Mesenteric fat pad (tissue), 1 donor: ENCODE measurements at regions not wholly inside any gene's neighbourhood (a gene's known extent, or its start where the extent isn't known, plus 50 kb on each side); places are given as distances from the start of the nearest gene placed in this dataset.

Source experiments
- DNase-seq: peaks from one replicate; pipeline ENCODE4 v3.0.0-alpha.2; 2020; ENCODE audit warnings: low spot score
- donor health status: DM: yes; HTN: yes; CAD: no.

GRCh38 chr16:77657016-77657415 is 65.3 kb upstream of the NUDT7 start:
- DNase-seq = no peak

GRCh38 chr16:77660311-77660710 is 62.0 kb upstream of the NUDT7 start:
- DNase-seq = no peak

GRCh38 chr16:77662246-77662645 is 60.1 kb upstream of the NUDT7 start:
- no peak for DNase-seq

GRCh38 chr16:77663711-77664110 is 58.6 kb upstream of the NUDT7 start:
- no peak for DNase-seq

GRCh38 chr16:77666771-77667170 is 55.5 kb upstream of the NUDT7 start:
- DNase-seq = no peak

- DNase-seq = no peak
Observed at GRCh38 chr16:77668201-77668600, 54.1 kb upstream of the NUDT7 start.

- DNase-seq = no peak
Observed at GRCh38 chr16:77669057-77669456, 53.3 kb upstream of the NUDT7 start.
